WTC11 (cell line): ENCODE measurements at regions not wholly inside any gene's neighbourhood (a gene's known extent, or its start where the extent isn't known, plus 50 kb on each side); places are given as distances from the start of the nearest gene placed in this dataset.
"Not testable (repeated sequence)": the region's sequence is repeated elsewhere in the genome, so short reads cannot be mapped to it uniquely, and the experiment has no call there.

ENCODE experiments used
- ATAC-seq: fragments of 200-7000 bp; cut with Tn5 transposase; 2 replicates; pipeline ENCODE4 v1.10.0; 2021; ENCODE audit warnings: mild to moderate bottlenecking, moderate library complexity
- CTCF ChIA-PET: fragments of 300-600 bp; sonication (Branson Sonifier 250); formaldehyde crosslinking; loops from one replicate; lab custom pipeline; 2021; ENCODE audit warnings: antibody characterized with exemption; lab: Charles Lee
- POLR2A ChIA-PET: fragments of 350-600 bp; sonication (Branson Sonifier 250); formaldehyde crosslinking; loops from one replicate; lab custom pipeline; 2021; ENCODE audit warnings: antibody characterized with exemption; lab: Charles Lee
- DNase-seq: peaks from one replicate; pipeline ENCODE4 v3.0.0; 2021; ENCODE audit warnings: low spot score
- H3K27ac Mint-ChIP-seq: 2 replicates; pipeline ENCODE4 v1.8.0; 2021; ENCODE audit warnings: mixed read lengths
- H3K27me3 Mint-ChIP-seq: 2 replicates; pipeline ENCODE4 v1.8.0; 2021; ENCODE audit warnings: low read depth, mild to moderate bottlenecking, moderate library complexity, mixed read lengths
- H3K36me3 Mint-ChIP-seq: 2 replicates; pipeline ENCODE4 v1.8.0; 2021; ENCODE audit warnings: mixed read lengths
- H3K4me1 Mint-ChIP-seq: 2 replicates; pipeline ENCODE4 v1.8.0; 2022; ENCODE audit warnings: mixed read lengths
- H3K4me3 Mint-ChIP-seq: 2 replicates; pipeline ENCODE4 v1.8.0; 2021; ENCODE audit warnings: mild to moderate bottlenecking, moderate library complexity, mixed read lengths
- H3K9me3 Mint-ChIP-seq: 2 replicates; pipeline ENCODE4 v1.8.0; 2021; ENCODE audit warnings: mixed read lengths
- ATF6 ChIP-seq: sonication (generic); formaldehyde crosslinking; IDR thresholded peaks from 2 replicates; pipeline ENCODE4 v1.8.1; 2023; ENCODE audit warnings: mild to moderate bottlenecking, missing genetic modification reagents
- CREB1 ChIP-seq: sonication (generic); formaldehyde crosslinking; IDR thresholded peaks from 2 replicates; pipeline ENCODE4 v1.8.0; 2023; ENCODE audit warnings: mild to moderate bottlenecking, missing genetic modification reagents
- CREM ChIP-seq: sonication (generic); formaldehyde crosslinking; IDR thresholded peaks from 2 replicates; pipeline ENCODE4 v1.8.1; 2022; ENCODE audit warnings: mild to moderate bottlenecking, missing genetic modification reagents, moderate library complexity
- FOXJ3 ChIP-seq: sonication (generic); formaldehyde crosslinking; IDR thresholded peaks from 2 replicates; pipeline ENCODE4 v1.9.0; 2021; ENCODE audit warnings: missing genetic modification reagents, mild to moderate bottlenecking, borderline replicate concordance
- GRHL2 ChIP-seq: fragments of 250-450 bp; sonication (Bioruptor Pico); IDR thresholded peaks from 2 replicates; pipeline ENCODE4 v1.8.0; 2022; ENCODE audit warnings: mild to moderate bottlenecking, moderate library complexity; ENCODE audit not compliant: insufficient replicate concordance, severe bottlenecking
- HMGA2 ChIP-seq: fragments of 250-450 bp; sonication (Bioruptor Pico); IDR thresholded peaks from 2 replicates; pipeline ENCODE4 v1.4.0; 2021; ENCODE audit warnings: mild to moderate bottlenecking, moderate library complexity
- IRF2 ChIP-seq: sonication (generic); formaldehyde crosslinking; IDR thresholded peaks from 2 replicates; pipeline ENCODE4 v1.8.0; 2022; ENCODE audit warnings: low read depth, missing genetic modification reagents, borderline replicate concordance
- JAZF1 ChIP-seq: fragments of 250-450 bp; sonication (Bioruptor Pico); IDR thresholded peaks from 2 replicates; pipeline ENCODE4 v1.9.0; 2021; ENCODE audit warnings: moderate library complexity, mild to moderate bottlenecking, inconsistent platforms
- KAT7 ChIP-seq: sonication (generic); formaldehyde crosslinking; IDR thresholded peaks from 2 replicates; pipeline ENCODE4 v1.8.1; 2023; ENCODE audit warnings: missing genetic modification reagents, mild to moderate bottlenecking, borderline replicate concordance
- MYBL2 ChIP-seq: sonication (generic); formaldehyde crosslinking; IDR thresholded peaks from 2 replicates; pipeline ENCODE4 v1.8.1; 2023; ENCODE audit warnings: mild to moderate bottlenecking, moderate library complexity, missing genetic modification reagents
- NFATC4 ChIP-seq: fragments of 250-450 bp; sonication (Bioruptor Pico); IDR thresholded peaks from 2 replicates; pipeline ENCODE4 v1.9.0; 2021; ENCODE audit warnings: mild to moderate bottlenecking
- NR3C1 ChIP-seq: sonication (generic); formaldehyde crosslinking; conservative IDR thresholded peaks from 2 replicates; pipeline ENCODE4 v1.8.1; 2023; ENCODE audit warnings: low read depth, mild to moderate bottlenecking, missing genetic modification reagents
- RELA ChIP-seq: sonication (generic); formaldehyde crosslinking; IDR thresholded peaks from 2 replicates; pipeline ENCODE4 v1.8.1; 2022; ENCODE audit warnings: missing genetic modification reagents, mild to moderate bottlenecking, borderline replicate concordance
- SMAD4 ChIP-seq: sonication (generic); formaldehyde crosslinking; IDR thresholded peaks from 2 replicates; pipeline ENCODE4 v1.8.0; 2022; ENCODE audit warnings: mild to moderate bottlenecking, missing genetic modification reagents
- ZBTB43 ChIP-seq: sonication (generic); formaldehyde crosslinking; IDR thresholded peaks from 2 replicates; pipeline ENCODE4 v1.8.1; 2023; ENCODE audit warnings: mild to moderate bottlenecking, missing genetic modification reagents
- ZNF219 ChIP-seq: sonication (generic); formaldehyde crosslinking; IDR thresholded peaks from 2 replicates; pipeline ENCODE4 v1.8.0; 2023; ENCODE audit warnings: missing genetic modification reagents, mild to moderate bottlenecking, borderline replicate concordance
- ZNF232 ChIP-seq: sonication (generic); formaldehyde crosslinking; IDR thresholded peaks from 2 replicates; pipeline ENCODE4 v1.8.0; 2022; ENCODE audit warnings: mild to moderate bottlenecking, missing genetic modification reagents
- ZNF263 ChIP-seq: sonication (generic); formaldehyde crosslinking; IDR thresholded peaks from 2 replicates; pipeline ENCODE4 v1.8.1; 2022; ENCODE audit warnings: low read depth, mild to moderate bottlenecking, moderate library complexity, missing genetic modification reagents
- ZNF281 ChIP-seq: sonication (generic); formaldehyde crosslinking; IDR thresholded peaks from 2 replicates; pipeline ENCODE4 v1.8.0; 2023; ENCODE audit warnings: mild to moderate bottlenecking, missing genetic modification reagents
- ZNF423 ChIP-seq: fragments of 250-450 bp; sonication (Bioruptor Pico); IDR thresholded peaks from 2 replicates; pipeline ENCODE4 v2.1.2; 2022; ENCODE audit warnings: mild to moderate bottlenecking, moderate library complexity

GRCh38 chr5:9813305-9813704, 183.2 kb upstream of the TAS2R1 start:
- H3K27me3 Mint-ChIP-seq: no peaks in the 10 kb centered on the region; the same call in 1 of the 2 replicates
- H3K4me1 Mint-ChIP-seq: 0 out of 2 replicates have a peak, but pooled peaks cover 2% of the 10 kb centered on the region
- H3K9me3 Mint-ChIP-seq: peaks cover 12% of the 10 kb centered on the region
- ATAC-seq: no peak
- H3K27ac Mint-ChIP-seq: no peak overlapping the region
- TF ChIP-seq NFATC4: no peak
- no peak for TF ChIP-seq ZBTB43 (CRISPR knock-in tag)
- TF ChIP-seq NR3C1 (CRISPR knock-in tag): no peak
- TF ChIP-seq FOXJ3 (CRISPR knock-in tag): no peak
- TF ChIP-seq KAT7 (CRISPR knock-in tag): no peak
- H3K36me3 Mint-ChIP-seq: no peaks in the 10 kb centered on the region
- CTCF ChIA-PET: no interaction called here
- POLR2A ChIA-PET: no interaction called here
- no peak overlapping the region for H3K4me3 Mint-ChIP-seq
- DNase-seq: no peak

GRCh38 chr5:9807366-9807765, 177.2 kb upstream of the TAS2R1 start:
- H3K4me3 Mint-ChIP-seq, POLR2A ChIA-PET, H3K4me1 Mint-ChIP-seq, H3K27me3 Mint-ChIP-seq, H3K27ac Mint-ChIP-seq, CTCF ChIA-PET, ATAC-seq, H3K36me3 Mint-ChIP-seq, DNase-seq: not testable (repeated sequence)
- H3K9me3 Mint-ChIP-seq: peaks cover 57% of the 10 kb centered on the region

- DNase-seq (no peak), ATAC-seq (peak; percentile 67)
- peaks cover 40% of the 10 kb centered on the region for H3K9me3 Mint-ChIP-seq
- POLR2A ChIA-PET: no interaction called here
- CTCF ChIA-PET: interaction anchor here (0.7 to 1.2 kb wide), 3 partner anchors 9 to 400 kb away, joined by 3 to 5 read pairs (median 3); no protein-coding TSS in a partner anchor
- TF ChIP-seq HMGA2 (no peak), ZNF423 (no peak), SMAD4 (no peak), MYBL2 (CRISPR knock-in tag) (no peak), CREM (CRISPR knock-in tag) (no peak), ZNF219 (no peak), JAZF1 (no peak), RELA (CRISPR knock-in tag) (no peak), ZNF281 (CRISPR knock-in tag) (no peak), ZNF263 (CRISPR knock-in tag) (no peak), IRF2 (no peak), ZBTB43 (CRISPR knock-in tag) (no peak), NFATC4 (no peak)
- H3K4me1 Mint-ChIP-seq: no peaks in the 10 kb centered on the region
- H3K36me3 Mint-ChIP-seq: peaks cover 4% of the 10 kb centered on the region; the same call in 1 of the 2 replicates
- no peak overlapping the region for H3K27ac Mint-ChIP-seq
- H3K4me3 Mint-ChIP-seq: no peak overlapping the region
- no peaks in the 10 kb centered on the region for H3K27me3 Mint-ChIP-seq
These were observed 171.8 kb upstream of the TAS2R1 start for GRCh38 chr5:9801908-9802307.

GRCh38 chr5:9799606-9800005, 169.5 kb upstream of the TAS2R1 start:
- Mint-ChIP-seq H3K36me3 (no peaks in the 10 kb centered on the region), H3K9me3 (peaks cover 18% of the 10 kb centered on the region), H3K4me3 (no peak overlapping the region), H3K4me1 (no peaks in the 10 kb centered on the region), H3K27ac (no peak overlapping the region), H3K27me3 (no peaks in the 10 kb centered on the region)
- DNase-seq (no peak), ATAC-seq (no peak)
- ChIA-PET POLR2A (no interaction called here), CTCF (no interaction called here)
- TF ChIP-seq ZNF232: no peak
- no peak for TF ChIP-seq GRHL2
- TF ChIP-seq CREB1 (CRISPR knock-in tag): no peak
- TF ChIP-seq ATF6: no peak
